Mucosa of gallbladder (tissue), 1 donor: ENCODE measurements at regions not wholly inside any gene's neighbourhood (a gene's known extent, or its start where the extent isn't known, plus 50 kb on each side); places are given as distances from the start of the nearest gene placed in this dataset.

Experiments used
- DNase-seq: peaks from one replicate; pipeline ENCODE4 v3.0.0-alpha.2; 2020; ENCODE audit warnings: low spot score
- donor health status: DM: no; HTN: no; CAD: no.

DNA sequence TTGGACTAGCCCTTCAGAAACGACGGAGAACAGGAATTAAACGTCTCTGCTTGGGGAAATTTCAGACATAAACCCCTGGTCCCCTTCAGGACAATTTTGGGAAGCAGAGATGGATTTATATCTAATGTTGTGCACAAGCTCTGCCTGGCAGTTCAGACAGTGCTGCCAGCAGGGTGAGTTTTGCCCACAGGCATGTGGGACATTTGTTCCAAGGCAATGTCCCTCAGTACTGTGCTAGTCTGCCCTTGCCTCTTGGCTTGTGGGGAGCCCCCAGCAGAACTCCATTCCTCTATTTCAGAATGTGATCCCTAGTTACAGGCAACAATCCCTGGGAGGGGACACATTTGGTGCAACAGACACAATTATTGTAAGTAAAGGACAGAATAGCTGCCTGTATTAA lies 76.5 kb upstream of the GPR12 start:
- DNase-seq = no peak

DNA sequence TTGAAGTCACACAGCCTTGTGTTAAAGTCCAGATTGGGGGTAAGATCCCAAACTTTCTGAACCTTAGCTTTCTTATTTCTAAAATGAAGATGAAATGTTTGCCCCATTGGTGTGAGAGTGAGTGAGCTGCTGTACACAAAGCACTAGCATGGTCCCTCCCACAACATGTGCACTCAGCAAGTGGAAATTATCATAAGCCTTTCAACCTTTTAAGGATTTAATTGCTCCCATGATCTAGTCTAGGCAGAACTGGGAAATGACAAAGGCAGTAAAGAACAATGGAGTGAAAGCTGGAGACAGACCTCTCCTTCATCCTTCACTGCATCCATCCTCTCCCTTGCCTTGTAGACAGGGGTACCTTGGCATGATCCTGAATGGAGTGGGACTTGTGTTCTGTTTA lies 76.0 kb upstream of the GPR12 start:
- DNase-seq = no peak

DNA sequence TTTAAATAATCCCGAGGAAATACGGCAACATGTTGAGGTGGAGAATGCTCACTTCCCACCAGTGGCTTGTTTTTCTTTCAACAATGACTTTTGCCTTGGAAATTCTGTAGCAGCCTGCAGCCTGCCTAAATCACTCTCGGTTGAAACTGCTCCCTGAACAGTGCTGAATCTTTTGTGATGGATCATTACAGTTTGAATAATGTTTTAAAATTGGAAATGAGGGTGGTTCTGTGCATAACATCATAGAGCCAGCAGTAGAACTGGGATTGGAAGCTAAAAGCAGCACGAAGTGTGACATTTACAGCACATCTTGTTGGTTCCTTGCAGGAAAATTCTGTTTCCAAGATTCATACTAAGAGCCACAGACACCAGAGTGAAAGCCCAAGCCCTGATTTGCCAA lies 74.1 kb upstream of the GPR12 start:
- no peak for DNase-seq

DNA sequence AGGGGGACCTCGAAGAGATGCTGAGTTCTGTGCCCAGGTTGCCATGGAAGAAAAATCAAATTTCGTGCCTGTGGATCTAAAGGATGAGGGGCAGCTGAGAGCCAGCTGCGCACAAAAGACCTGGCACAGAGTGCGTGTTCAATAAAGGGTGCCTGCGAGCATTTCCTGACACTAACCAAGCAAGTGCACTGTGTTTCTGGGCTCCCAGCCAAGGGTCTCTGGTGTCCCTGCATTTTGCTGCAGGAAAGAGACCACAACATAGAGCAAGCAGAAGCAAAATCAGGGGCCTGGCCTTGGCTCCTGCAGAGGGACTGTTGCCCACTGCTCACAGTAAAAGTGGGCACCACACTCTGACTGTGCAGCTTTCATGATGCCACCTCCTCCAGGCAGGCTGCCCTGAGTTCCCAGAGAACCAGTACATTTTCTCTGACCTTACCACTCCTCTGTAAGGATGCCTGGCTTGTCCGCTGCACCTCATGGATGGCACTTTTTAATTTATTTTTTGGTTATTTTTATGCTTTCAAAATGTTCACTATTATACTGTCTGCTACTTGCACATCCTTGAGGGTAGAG lies 70.8 kb upstream of the GPR12 start:
- DNase-seq = no peak

DNA sequence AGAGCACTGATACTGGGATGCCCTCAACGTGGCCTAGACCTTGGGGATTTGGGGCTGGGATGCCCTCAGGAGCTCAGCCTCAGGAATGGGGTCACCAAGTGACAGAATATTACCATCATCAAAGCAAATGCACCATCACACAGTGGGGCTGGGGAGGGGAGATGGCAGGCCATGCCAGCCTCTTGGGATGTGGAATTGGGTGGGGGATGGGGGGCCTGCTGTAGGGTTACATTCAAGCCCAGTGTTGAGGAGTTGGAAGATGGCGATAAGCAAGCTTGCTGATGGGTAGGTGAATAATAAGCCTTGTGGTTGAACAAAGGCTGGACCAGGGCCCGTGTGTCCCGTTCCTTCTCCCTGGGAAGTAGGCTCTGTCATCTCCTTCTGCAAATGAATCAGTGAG lies 69.1 kb upstream of the GPR12 start:
- no peak for DNase-seq

DNA sequence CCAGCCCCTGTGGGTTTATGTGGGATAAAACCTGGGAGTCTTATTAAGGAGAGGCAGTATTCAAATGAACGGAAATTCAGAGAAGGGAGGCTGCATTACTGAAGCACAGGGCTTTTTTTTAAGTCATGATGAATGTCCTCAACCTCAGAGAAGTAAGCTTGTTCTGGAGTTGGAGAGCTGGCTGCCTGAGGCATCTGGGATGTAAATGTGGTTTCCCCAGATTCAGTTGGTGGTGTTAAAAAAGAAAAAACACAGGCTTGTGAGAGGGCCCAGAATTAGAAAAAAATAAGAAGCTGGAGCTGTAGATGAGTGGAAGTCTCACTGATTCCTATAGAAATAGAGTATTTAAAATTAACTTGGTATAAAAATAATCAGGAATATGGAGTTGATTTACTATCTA lies 64.0 kb upstream of the GPR12 start:
- DNase-seq = no peak

DNA sequence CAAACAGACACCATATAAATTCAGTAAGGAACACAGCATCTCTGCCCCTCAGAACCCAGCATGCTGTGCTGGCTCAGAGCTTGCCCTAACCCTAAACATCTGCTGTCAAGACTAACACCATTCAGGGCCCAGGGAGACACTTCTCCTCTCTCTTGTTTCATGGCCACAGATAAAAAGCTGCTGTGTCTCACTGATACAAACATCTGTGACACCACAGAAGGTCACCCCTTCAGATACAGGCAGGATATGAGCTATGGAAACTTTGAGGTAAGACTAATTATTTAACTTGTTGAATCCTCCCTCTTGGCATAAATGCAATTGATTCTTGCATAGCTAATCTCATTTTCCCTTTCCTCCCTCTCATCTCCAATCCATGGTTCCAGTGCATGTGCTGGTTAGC lies 61.6 kb upstream of the GPR12 start:
- no peak for DNase-seq

DNA sequence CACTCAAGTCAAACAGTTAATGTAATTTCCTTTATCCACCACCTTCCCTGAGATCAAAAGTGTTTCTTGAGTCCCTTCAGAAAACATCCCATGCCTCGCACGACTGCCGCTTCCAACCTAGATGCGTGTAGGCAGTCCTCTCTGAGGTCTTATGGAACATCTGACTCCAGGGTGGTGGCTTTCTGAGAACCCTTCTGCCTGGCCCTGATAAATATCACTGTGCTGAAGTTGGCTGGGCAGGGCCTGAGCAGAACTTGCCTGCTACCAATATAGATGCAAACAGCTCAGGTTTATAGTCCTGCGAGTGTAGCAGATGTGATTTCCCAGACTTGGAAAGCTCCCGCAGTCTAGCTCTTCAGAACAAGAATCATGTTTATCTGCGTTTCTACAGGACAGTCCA lies 61.1 kb upstream of the GPR12 start:
- DNase-seq = no peak

DNA sequence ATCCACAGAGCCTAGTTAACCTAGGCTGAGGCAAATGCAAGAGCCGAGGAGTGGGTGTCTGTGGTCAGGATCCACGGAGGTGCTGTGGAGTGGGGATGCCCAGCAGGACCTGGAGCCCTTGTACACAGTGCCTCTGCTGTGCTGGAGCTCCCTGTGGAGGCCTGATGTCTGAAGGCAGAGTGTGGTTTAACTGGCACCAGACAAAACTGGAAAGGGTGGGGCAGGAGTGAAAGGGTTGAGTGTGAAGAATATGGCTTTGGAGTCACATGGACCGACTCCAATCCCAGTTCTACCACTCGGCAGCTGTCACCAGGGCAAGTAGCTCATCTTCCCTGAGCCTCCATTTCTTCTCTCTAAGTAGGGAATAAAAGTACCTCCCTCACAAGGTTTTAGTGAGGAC lies 60.3 kb upstream of the GPR12 start:
- DNase-seq = no peak

DNA sequence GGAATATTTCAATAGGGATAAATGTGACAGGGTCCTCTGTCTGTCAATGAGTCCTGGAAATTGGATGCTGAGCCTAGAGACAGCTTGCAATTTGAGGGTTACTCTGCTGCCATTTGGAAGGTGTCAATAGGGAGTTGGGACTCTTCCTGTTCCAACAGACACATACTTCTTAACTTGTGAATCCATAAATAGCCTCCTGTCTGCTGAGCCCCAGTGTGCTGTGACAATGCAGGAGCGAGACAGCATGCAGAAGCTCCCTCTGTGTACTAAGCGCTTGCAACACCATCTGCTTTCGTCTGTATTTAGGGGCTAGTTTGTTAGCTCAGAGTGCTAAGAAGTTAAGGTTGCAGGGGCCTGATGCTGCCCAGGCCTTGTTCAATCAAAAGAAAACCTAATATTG lies 58.5 kb upstream of the GPR12 start:
- DNase-seq = no peak

DNA sequence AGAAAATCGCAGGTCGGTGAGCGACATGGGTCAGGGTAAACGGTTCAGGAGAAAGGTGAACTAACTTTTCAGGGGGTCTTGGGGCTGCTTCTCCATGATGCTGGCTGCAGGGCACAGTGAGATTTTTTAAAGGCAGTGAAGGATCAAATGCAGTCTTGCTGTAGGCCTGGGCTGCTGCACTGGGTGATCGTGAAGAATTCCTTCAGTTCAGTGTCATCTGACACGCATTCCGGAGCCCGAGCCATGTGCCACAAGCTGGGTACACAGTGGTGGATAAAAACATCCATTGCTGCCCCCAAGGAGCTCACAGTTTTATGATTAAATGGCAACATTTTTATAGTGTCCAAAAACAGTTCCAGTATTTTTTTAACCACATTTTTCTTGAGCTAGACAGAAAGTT lies 56.3 kb upstream of the GPR12 start:
- DNase-seq = no peak

DNA sequence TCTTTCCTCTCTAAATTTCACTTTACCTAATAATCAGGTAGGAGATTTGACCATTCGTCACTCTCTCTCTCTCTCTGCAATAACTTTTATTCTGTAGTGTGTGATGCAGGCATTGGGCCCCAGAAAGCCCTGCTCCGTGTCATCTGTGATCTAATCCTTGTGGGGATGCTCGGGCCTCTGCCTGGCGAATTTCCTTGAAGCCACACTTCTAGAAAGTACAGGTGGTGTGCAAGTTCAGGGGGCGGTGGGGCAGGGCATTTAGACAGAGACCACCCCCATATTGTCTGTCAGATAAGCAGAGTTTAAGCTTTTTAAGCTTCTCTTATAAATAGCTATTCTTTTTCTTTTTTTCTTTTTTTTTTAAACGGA lies 53.4 kb upstream of the GPR12 start:
- no peak for DNase-seq

DNA sequence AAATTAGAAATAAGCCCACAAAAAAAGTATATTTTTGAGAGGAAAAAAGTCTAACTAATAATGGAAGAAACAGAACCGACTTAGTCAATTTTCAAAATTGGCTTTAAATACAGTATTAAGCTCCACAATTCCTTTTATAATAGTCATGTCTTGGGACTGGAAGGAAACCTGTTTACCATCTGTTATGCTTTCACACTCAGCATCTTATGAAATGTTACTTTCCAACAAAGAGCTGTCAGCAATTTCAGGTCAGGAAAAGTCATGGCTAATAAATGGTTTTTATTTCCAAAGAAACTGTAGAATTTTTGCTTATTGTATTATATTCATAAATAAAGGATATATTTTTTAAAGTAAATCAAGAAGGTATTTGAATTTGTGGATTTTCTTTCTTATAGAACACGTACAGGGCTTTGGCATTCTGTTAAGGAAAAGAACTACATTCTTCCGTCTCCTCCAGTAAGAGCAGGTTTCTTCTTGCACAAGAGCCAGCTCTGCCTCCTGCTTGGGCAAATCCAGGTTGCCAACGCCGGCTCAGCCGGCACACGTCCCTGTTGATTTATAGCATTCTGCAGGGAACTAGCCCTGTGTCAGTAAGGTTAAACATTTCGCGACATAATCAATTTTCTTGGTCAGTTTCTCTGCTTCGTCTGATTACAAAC lies 52.9 kb upstream of the GPR12 start:
- DNase-seq = no peak

DNA sequence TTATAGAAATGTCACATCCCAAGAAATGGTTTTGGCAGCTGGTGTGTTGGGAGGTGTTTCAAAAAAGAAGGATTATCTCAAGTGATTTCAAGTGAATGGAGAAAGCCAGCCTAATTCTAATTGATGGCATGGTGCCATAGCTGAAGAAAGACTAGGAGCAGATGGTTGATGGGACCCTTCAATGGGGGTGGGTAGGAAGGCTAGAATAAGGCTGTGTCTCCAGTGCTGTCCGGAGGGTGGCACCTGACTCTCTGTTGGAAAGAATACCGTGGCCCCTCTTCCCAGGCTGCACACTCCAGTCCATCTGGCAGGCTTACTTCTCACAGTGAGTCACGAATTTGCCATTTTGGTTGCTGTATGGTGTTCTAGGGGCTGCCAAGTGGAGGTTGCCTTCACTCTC lies 51.0 kb upstream of the GPR12 start:
- no peak for DNase-seq
